GM19239 (cell line): ENCODE measurements at regions not wholly inside any gene's neighbourhood (a gene's known extent, or its start where the extent isn't known, plus 50 kb on each side); places are given as distances from the start of the nearest gene placed in this dataset.
A peak's percentile ranks its signal among the peaks of the same experiment; 100 is the strongest.

Experiments used
- DNase-seq: peaks from one replicate; pipeline ENCODE4 v3.0.0; 2011; ENCODE audit warnings: low spot score; ENCODE audit not compliant: insufficient read length
- FAIRE-seq: peaks from 2 replicates; lab custom pipeline; 2011; peaks lifted over from hg19 to GRCh38; lab: Jason Lieb, UNC

GRCh38 chr3:34351882-34352777 is 553.7 kb downstream of the PDCD6IP start:
- FAIRE-seq, result no peak

GRCh38 chr3:34352778-34353331 is 554.4 kb downstream of the PDCD6IP start:
- FAIRE-seq (no peak), DNase-seq (no peak)

More at GRCh38 chr3:34351882-34352777, 553.7 kb downstream of the PDCD6IP start:
- no peak for DNase-seq

- DNase-seq (no peak), FAIRE-seq (no peak)
Observed at GRCh38 chr3:34357461-34357860, 559.0 kb downstream of the PDCD6IP start.

GRCh38 chr3:34359064-34359463 is 560.6 kb downstream of the PDCD6IP start:
- FAIRE-seq (no peak), DNase-seq (no peak)

- DNase-seq (no peak), FAIRE-seq (no peak)
Observed at GRCh38 chr3:34360713-34361112, 562.3 kb downstream of the PDCD6IP start.

- peak; percentile 54 for FAIRE-seq
Observed at GRCh38 chr3:34361921-34362320, 563.5 kb downstream of the PDCD6IP start.

GRCh38 chr3:34362910-34363309 is 564.5 kb downstream of the PDCD6IP start:
- FAIRE-seq (no peak), DNase-seq (no peak)

More at GRCh38 chr3:34361921-34362320, 563.5 kb downstream of the PDCD6IP start:
- peak; percentile 23 for DNase-seq

- DNase-seq (no peak), FAIRE-seq (no peak)
Observed at GRCh38 chr3:34363881-34364280, 565.5 kb downstream of the PDCD6IP start.

GRCh38 chr3:34364335-34364734 is 565.9 kb downstream of the PDCD6IP start:
- FAIRE-seq (no peak), DNase-seq (no peak)

GRCh38 chr3:34365231-34365630 is 566.8 kb downstream of the PDCD6IP start:
- DNase-seq (no peak), FAIRE-seq (no peak)

GRCh38 chr3:34365771-34366170 is 567.3 kb downstream of the PDCD6IP start:
- DNase-seq (no peak), FAIRE-seq (no peak)

GRCh38 chr3:34367521-34367920 is 569.1 kb downstream of the PDCD6IP start:
- FAIRE-seq, result no peak
- DNase-seq, result no peak

- FAIRE-seq, result no peak
- no peak for DNase-seq
Observed at GRCh38 chr3:34374521-34374920, 576.1 kb downstream of the PDCD6IP start.

- no peak for DNase-seq
Observed at GRCh38 chr3:34376691-34377090, 578.3 kb downstream of the PDCD6IP start.

GRCh38 chr3:34377961-34378360 is 579.5 kb downstream of the PDCD6IP start:
- FAIRE-seq (no peak), DNase-seq (no peak)

More at GRCh38 chr3:34376691-34377090, 578.3 kb downstream of the PDCD6IP start:
- no peak for FAIRE-seq

- FAIRE-seq (no peak), DNase-seq (no peak)
Observed at GRCh38 chr3:34381243-34381642, 582.8 kb downstream of the PDCD6IP start.

GRCh38 chr3:34382859-34383258 is 584.4 kb downstream of the PDCD6IP start:
- DNase-seq, result no peak
- no peak for FAIRE-seq

GRCh38 chr3:34386309-34386708 is 587.9 kb downstream of the PDCD6IP start:
- DNase-seq, result no peak
- FAIRE-seq, result no peak

- FAIRE-seq, result no peak
- no peak for DNase-seq
Observed at GRCh38 chr3:34387826-34388564, 589.6 kb downstream of the PDCD6IP start.

GRCh38 chr3:34388830-34389229 is 590.4 kb downstream of the PDCD6IP start:
- no peak for DNase-seq
- no peak for FAIRE-seq
